Ishikawa (cell line): ENCODE measurements at regions not wholly inside any gene's neighbourhood (a gene's known extent, or its start where the extent isn't known, plus 50 kb on each side); places are given as distances from the start of the nearest gene placed in this dataset.

Experiments used
- CEBPB ChIP-seq: IDR thresholded peaks from 2 replicates; pipeline ENCODE4 v1.6.1; 2012
- CREB1 ChIP-seq: IDR thresholded peaks from 2 replicates; pipeline ENCODE4 v1.6.1; 2012; ENCODE audit warnings: low read depth
- EGR1 ChIP-seq: IDR thresholded peaks from 2 replicates; pipeline ENCODE4 v1.6.1; 2012
- EP300 ChIP-seq: IDR thresholded peaks from 2 replicates; pipeline ENCODE4 v1.6.1; 2012; ENCODE audit warnings: borderline replicate concordance
- FOXM1 ChIP-seq: IDR thresholded peaks from 2 replicates; pipeline ENCODE4 v1.6.1; 2012; ENCODE audit warnings: low read depth, borderline replicate concordance
- NFIC ChIP-seq: IDR thresholded peaks from 2 replicates; pipeline ENCODE4 v1.6.1; 2012
- RAD21 ChIP-seq: IDR thresholded peaks from 2 replicates; pipeline ENCODE4 v1.6.1; 2012; ENCODE audit warnings: low read depth
- TAF1 ChIP-seq: IDR thresholded peaks from 2 replicates; pipeline ENCODE4 v1.6.1; 2012; ENCODE audit warnings: low read depth, mild to moderate bottlenecking
- TCF12 ChIP-seq: IDR thresholded peaks from 2 replicates; pipeline ENCODE4 v1.6.1; 2012; ENCODE audit warnings: low read depth
- TEAD4 ChIP-seq: IDR thresholded peaks from 2 replicates; pipeline ENCODE4 v1.6.1; 2012
- YY1 ChIP-seq: IDR thresholded peaks from 2 replicates; pipeline ENCODE4 v1.6.1; 2012; ENCODE audit warnings: low read depth
- ZBTB7A ChIP-seq: IDR thresholded peaks from 2 replicates; pipeline ENCODE4 v1.6.1; 2012; ENCODE audit warnings: low read depth
- TF ChIP-seq, protein P1 (sequence below): IDR thresholded peaks from 2 replicates; pipeline ENCODE4 v1.6.1; 2012; ENCODE audit warnings: low read depth, mild to moderate bottlenecking
- TF ChIP-seq, protein P2 (sequence below): IDR thresholded peaks from 2 replicates; pipeline ENCODE4 v1.6.1; 2012
- TF ChIP-seq, protein P3 (sequence below): IDR thresholded peaks from 2 replicates; pipeline ENCODE4 v1.6.1; 2012

DNA sequence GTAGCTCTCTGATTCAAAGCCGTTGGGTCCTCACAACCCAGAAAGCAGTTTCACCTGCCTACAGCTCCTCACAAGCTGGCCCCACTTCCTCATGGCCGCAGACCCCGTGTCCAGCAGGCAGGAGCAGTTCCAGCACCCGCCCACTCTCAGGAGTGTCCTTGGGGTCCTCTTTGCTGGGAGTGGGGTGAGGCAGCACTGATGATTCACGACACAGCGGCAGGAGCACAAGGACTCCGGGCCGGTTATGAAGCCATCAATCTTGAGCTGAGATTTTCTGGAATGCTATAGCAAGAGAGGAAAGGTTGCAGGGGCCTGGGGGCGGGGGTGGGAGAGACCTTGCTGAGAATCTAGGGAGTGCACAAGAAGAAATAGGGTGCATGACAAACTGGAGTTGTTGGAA is 311.2 kb downstream of the NXPE2 start:
- TF ChIP-seq, protein P1, sequence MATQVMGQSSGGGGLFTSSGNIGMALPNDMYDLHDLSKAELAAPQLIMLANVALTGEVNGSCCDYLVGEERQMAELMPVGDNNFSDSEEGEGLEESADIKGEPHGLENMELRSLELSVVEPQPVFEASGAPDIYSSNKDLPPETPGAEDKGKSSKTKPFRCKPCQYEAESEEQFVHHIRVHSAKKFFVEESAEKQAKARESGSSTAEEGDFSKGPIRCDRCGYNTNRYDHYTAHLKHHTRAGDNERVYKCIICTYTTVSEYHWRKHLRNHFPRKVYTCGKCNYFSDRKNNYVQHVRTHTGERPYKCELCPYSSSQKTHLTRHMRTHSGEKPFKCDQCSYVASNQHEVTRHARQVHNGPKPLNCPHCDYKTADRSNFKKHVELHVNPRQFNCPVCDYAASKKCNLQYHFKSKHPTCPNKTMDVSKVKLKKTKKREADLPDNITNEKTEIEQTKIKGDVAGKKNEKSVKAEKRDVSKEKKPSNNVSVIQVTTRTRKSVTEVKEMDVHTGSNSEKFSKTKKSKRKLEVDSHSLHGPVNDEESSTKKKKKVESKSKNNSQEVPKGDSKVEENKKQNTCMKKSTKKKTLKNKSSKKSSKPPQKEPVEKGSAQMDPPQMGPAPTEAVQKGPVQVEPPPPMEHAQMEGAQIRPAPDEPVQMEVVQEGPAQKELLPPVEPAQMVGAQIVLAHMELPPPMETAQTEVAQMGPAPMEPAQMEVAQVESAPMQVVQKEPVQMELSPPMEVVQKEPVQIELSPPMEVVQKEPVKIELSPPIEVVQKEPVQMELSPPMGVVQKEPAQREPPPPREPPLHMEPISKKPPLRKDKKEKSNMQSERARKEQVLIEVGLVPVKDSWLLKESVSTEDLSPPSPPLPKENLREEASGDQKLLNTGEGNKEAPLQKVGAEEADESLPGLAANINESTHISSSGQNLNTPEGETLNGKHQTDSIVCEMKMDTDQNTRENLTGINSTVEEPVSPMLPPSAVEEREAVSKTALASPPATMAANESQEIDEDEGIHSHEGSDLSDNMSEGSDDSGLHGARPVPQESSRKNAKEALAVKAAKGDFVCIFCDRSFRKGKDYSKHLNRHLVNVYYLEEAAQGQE = no peak
- TF ChIP-seq, protein P2, sequence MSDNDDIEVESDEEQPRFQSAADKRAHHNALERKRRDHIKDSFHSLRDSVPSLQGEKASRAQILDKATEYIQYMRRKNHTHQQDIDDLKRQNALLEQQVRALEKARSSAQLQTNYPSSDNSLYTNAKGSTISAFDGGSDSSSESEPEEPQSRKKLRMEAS = no peak
- TF ChIP-seq FOXM1 (no peak), ZBTB7A (no peak)

DNA sequence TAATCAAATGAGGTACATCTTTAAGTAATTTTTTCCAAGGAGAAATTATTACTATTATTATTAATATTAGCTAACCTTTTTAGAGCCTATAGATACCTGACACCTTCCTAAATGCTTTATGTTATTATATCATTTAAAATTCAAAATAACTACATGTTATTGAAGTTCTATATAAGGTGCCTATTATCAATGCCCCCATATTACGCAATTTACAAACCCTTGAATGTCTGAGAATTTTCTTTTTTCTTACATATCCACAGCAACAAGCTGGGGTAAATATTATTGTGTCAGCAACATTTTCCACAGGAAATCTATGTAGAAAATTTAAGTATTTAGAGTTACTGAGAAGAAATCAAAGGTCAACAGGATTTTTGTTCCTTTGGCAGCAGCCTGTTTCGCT is 327.3 kb downstream of the NXPE2 start:
- TF ChIP-seq FOXM1 (no peak), TEAD4 (no peak), NFIC (no peak), EGR1 (no peak), RAD21 (no peak), CEBPB (no peak), TCF12 (no peak), EP300 (no peak), TAF1 (no peak), CREB1 (no peak), YY1 (no peak), ZBTB7A (no peak)
- TF ChIP-seq, protein P1 = no peak
- TF ChIP-seq, protein P3, sequence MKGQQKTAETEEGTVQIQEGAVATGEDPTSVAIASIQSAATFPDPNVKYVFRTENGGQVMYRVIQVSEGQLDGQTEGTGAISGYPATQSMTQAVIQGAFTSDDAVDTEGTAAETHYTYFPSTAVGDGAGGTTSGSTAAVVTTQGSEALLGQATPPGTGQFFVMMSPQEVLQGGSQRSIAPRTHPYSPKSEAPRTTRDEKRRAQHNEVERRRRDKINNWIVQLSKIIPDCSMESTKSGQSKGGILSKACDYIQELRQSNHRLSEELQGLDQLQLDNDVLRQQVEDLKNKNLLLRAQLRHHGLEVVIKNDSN = no peak
- TF ChIP-seq, protein P2 = no peak

GRCh38 chr11:115007851-115008250 is 329.5 kb downstream of the NXPE2 start:
- TF ChIP-seq TEAD4 (no peak), RAD21 (no peak), ZBTB7A (no peak), CEBPB (no peak), EGR1 (no peak), NFIC (no peak), FOXM1 (no peak), YY1 (no peak), TCF12 (no peak), TAF1 (no peak), CREB1 (no peak)
- TF ChIP-seq, protein P2 = no peak
- TF ChIP-seq, protein P3 = no peak
- TF ChIP-seq, protein P1 = no peak

DNA sequence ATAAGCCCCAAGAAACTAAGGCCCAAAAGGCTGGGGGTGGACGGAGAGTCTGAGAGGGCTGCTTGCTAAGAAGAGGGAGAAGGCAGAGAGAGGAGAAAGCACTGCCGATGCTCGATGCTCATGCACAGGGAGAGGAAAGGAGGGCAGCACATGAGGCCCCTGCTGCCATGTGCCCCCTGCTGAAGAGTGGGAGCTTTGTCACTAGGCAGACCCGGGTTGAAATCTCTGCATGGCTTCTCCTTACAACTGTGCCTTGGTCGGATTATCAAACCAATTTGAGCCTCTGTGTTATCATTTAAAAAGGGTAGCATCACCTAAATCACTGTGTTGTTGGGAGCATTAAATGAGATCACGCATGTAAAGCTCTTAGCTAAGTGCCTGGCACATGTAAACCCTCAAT is 330.5 kb downstream of the NXPE2 start:
- TF ChIP-seq TAF1 = no peak
- TF ChIP-seq CEBPB = no peak
- TF ChIP-seq, protein P1 = no peak
- no peak for TF ChIP-seq YY1
- TF ChIP-seq, protein P2 = no peak
- TF ChIP-seq ZBTB7A = no peak
- no peak for TF ChIP-seq NFIC
- no peak for TF ChIP-seq TEAD4
- no peak for TF ChIP-seq TCF12
